H9 (cell line): ENCODE measurements at regions not wholly inside any gene's neighbourhood (a gene's known extent, or its start where the extent isn't known, plus 50 kb on each side); places are given as distances from the start of the nearest gene placed in this dataset.

Experiments used
- DNase-seq: peaks from one replicate; pipeline ENCODE4 v3.0.0-alpha.2; 2017
- H2AFZ ChIP-seq: one replicate; pipeline ENCODE4 v1.6.1; 2013; ENCODE audit warnings: mild to moderate bottlenecking, low read length, control low read depth, moderate library complexity
- H2AK5ac ChIP-seq: 2 replicates; pipeline ENCODE4 v1.6.1; 2013; ENCODE audit warnings: low read length, control low read depth, mixed read lengths; ENCODE audit not compliant: insufficient read length
- H2BK120ac ChIP-seq: one replicate; pipeline ENCODE4 v1.6.1; 2013; ENCODE audit warnings: low read depth, mild to moderate bottlenecking, low read length, control low read depth, inconsistent platforms; ENCODE audit not compliant: poor library complexity, severe bottlenecking
- H2BK12ac ChIP-seq: 2 replicates; pipeline ENCODE4 v1.6.1; 2013; ENCODE audit warnings: low read length, control low read depth, mixed read lengths, low read depth; ENCODE audit not compliant: insufficient read length
- H2BK15ac ChIP-seq: 2 replicates; pipeline ENCODE4 v1.6.1; 2013; ENCODE audit warnings: low read depth, low read length, control low read depth
- H2BK20ac ChIP-seq: one replicate; pipeline ENCODE4 v1.6.1; 2013; ENCODE audit warnings: low read depth, mild to moderate bottlenecking, low read length, control low read depth, inconsistent platforms; ENCODE audit not compliant: poor library complexity, severe bottlenecking
- H2BK5ac ChIP-seq: 2 replicates; pipeline ENCODE4 v1.6.1; 2013; ENCODE audit warnings: low read length, control low read depth, mixed read lengths; ENCODE audit not compliant: insufficient read length
- H3K14ac ChIP-seq: 2 replicates; pipeline ENCODE4 v1.6.1; 2013; ENCODE audit warnings: low read length, control low read depth; ENCODE audit not compliant: insufficient read depth
- H3K18ac ChIP-seq: 2 replicates; pipeline ENCODE4 v1.6.1; 2013; ENCODE audit warnings: low read depth, mild to moderate bottlenecking, mixed read lengths, low read length, control low read depth; ENCODE audit not compliant: insufficient read length
- H3K23ac ChIP-seq: 2 replicates; pipeline ENCODE4 v1.6.1; 2013; ENCODE audit warnings: low read length, control low read depth, mixed read lengths, low read depth; ENCODE audit not compliant: insufficient read length
- H3K23me2 ChIP-seq: 2 replicates; pipeline ENCODE4 v1.6.1; 2013; ENCODE audit warnings: low read depth, mild to moderate bottlenecking, mixed read lengths, low read length, control low read depth; ENCODE audit not compliant: insufficient read length, poor library complexity, severe bottlenecking
- H3K27ac ChIP-seq: 2 replicates; pipeline ENCODE4 v1.5.1; 2013; ENCODE audit warnings: low read length, control low read depth, mixed read lengths, low read depth; ENCODE audit not compliant: insufficient read length
- H3K27me3 ChIP-seq: 2 replicates; pipeline ENCODE4 v1.6.1; 2013; ENCODE audit warnings: low read length, control low read depth, inconsistent platforms; ENCODE audit not compliant: insufficient read depth
- H3K4ac ChIP-seq: 2 replicates; pipeline ENCODE4 v1.6.1; 2013; ENCODE audit warnings: low read depth, mild to moderate bottlenecking, control low read depth, inconsistent platforms, low read length, moderate library complexity
- H3K4me1 ChIP-seq: 2 replicates; pipeline ENCODE4 v1.6.1; 2013; ENCODE audit warnings: low read length, control low read depth, inconsistent platforms; ENCODE audit not compliant: insufficient read depth
- H3K4me2 ChIP-seq: 2 replicates; pipeline ENCODE4 v1.6.1; 2013; ENCODE audit warnings: low read length, control low read depth, mixed read lengths; ENCODE audit not compliant: insufficient read length, insufficient read depth
- H3K56ac ChIP-seq: 2 replicates; pipeline ENCODE4 v1.6.1; 2013; ENCODE audit warnings: low read depth, mild to moderate bottlenecking, mixed read lengths, low read length, control low read depth; ENCODE audit not compliant: insufficient read length
- H3K79me1 ChIP-seq: 2 replicates; pipeline ENCODE4 v1.6.1; 2013; ENCODE audit warnings: low read depth, mild to moderate bottlenecking, moderate library complexity, low read length, control low read depth, inconsistent platforms; ENCODE audit not compliant: insufficient read depth, poor library complexity, severe bottlenecking
- H3K79me2 ChIP-seq: 2 replicates; pipeline ENCODE4 v1.6.1; 2013; ENCODE audit warnings: low read length, control low read depth, inconsistent platforms; ENCODE audit not compliant: insufficient read depth
- H3K9ac ChIP-seq: 2 replicates; pipeline ENCODE4 v1.6.1; 2013; ENCODE audit warnings: low read length, control low read depth, mixed read lengths; ENCODE audit not compliant: insufficient read length; ENCODE audit errors: extremely low read depth
- H3K9me3 ChIP-seq: one replicate; pipeline ENCODE4 v1.6.1; 2013; ENCODE audit warnings: low read depth, low read length, inconsistent platforms; ENCODE audit not compliant: control insufficient read depth
- H3T11ph ChIP-seq: one replicate; pipeline ENCODE4 v1.6.1; 2013; ENCODE audit warnings: mild to moderate bottlenecking, low read length, control low read depth, inconsistent platforms
- H4K20me1 ChIP-seq: one replicate; pipeline ENCODE4 v1.6.1; 2013; ENCODE audit not compliant: control insufficient read depth, insufficient read length, insufficient read depth
- H4K5ac ChIP-seq: 2 replicates; pipeline ENCODE4 v1.6.1; 2013; ENCODE audit warnings: low read depth, mild to moderate bottlenecking, mixed read lengths, low read length, control low read depth; ENCODE audit not compliant: insufficient read length
- H4K8ac ChIP-seq: replicated peaks from 2 replicates; pipeline ENCODE4 v1.6.1; 2013; ENCODE audit warnings: low read length, control low read depth, mixed read lengths, low read depth; ENCODE audit not compliant: insufficient read length
- H4K91ac ChIP-seq: 2 replicates; pipeline ENCODE4 v1.6.1; 2013; ENCODE audit warnings: low read depth, mild to moderate bottlenecking, moderate library complexity, mixed read lengths, low read length, control low read depth; ENCODE audit not compliant: insufficient read length
- H3K27ac Mint-ChIP-seq, 3 experiments: 2 replicates in 2 of 3; 3 replicates in 1 of 3; pipeline ENCODE4 v1.8.0; 2020 to 2021; ENCODE audit warnings: mixed read lengths in 3 of 3, mild to moderate bottlenecking in 1 of 3, moderate library complexity in 1 of 3
- H3K27me3 Mint-ChIP-seq: 2 replicates; pipeline ENCODE4 v1.8.0; 2021; ENCODE audit warnings: low read depth, mild to moderate bottlenecking, moderate library complexity, mixed read lengths
- H3K36me3 Mint-ChIP-seq, 3 experiments: 2 replicates in 2 of 3; 3 replicates in 1 of 3; pipeline ENCODE4 v1.8.0; 2020 to 2021; ENCODE audit warnings: low read depth in 3 of 3, mixed read lengths in 3 of 3; ENCODE audit not compliant: insufficient read depth in 1 of 3
- H3K4me1 Mint-ChIP-seq, 2 experiments: 2 replicates each; pipeline ENCODE4 v1.8.0; 2020; ENCODE audit warnings: mixed read lengths in 2 of 2
- H3K4me3 Mint-ChIP-seq, 2 experiments: 2 replicates in 1 of 2; 3 replicates in 1 of 2; pipeline ENCODE4 v1.8.0; 2020 to 2021; ENCODE audit warnings: mild to moderate bottlenecking in 2 of 2, mixed read lengths in 2 of 2, moderate library complexity in 1 of 2
- H3K9me3 Mint-ChIP-seq, 2 experiments: 2 replicates in 1 of 2; 3 replicates in 1 of 2; pipeline ENCODE4 v1.8.0; 2020; ENCODE audit warnings: mild to moderate bottlenecking in 2 of 2, mixed read lengths in 2 of 2, moderate library complexity in 1 of 2
- CTCF ChIP-seq: fragments of 200-600 bp; sonication (generic); conservative IDR thresholded peaks from 3 replicates; pipeline ENCODE4 v1.8.0; 2021; ENCODE audit warnings: antibody characterized with exemption, mild to moderate bottlenecking

GRCh38 chrX:107542040-107542439 is 86.3 kb upstream of the PRPS1 start:
- no peak overlapping the region for H4K5ac ChIP-seq
- H4K20me1 ChIP-seq: no peaks in the 10 kb centered on the region
- H3K27me3 Mint-ChIP-seq: peaks cover 1% of the 10 kb centered on the region
- no peak overlapping the region for H3K4ac ChIP-seq
- H3T11ph ChIP-seq: no peak overlapping the region
- no peak overlapping the region for H2BK15ac ChIP-seq
- H3K56ac ChIP-seq: no peak overlapping the region
- no peaks in the 10 kb centered on the region for H3K27me3 ChIP-seq
- H2BK120ac ChIP-seq: no peak overlapping the region
- no peak overlapping the region for H3K4me2 ChIP-seq
- peak overlapping the region in 1 of 3 experiments; percentile 70; a peak in 1 of 7 replicates for H3K27ac Mint-ChIP-seq
- H3K14ac ChIP-seq: no peak overlapping the region
- no peak overlapping the region for H3K27ac ChIP-seq
- no peak overlapping the region for H3K23ac ChIP-seq
- no peak for TF ChIP-seq CTCF
- no peaks in the 10 kb centered on the region; the same call in 1 of the 2 replicates for H3K4me1 ChIP-seq
- no peak overlapping the region for H4K8ac ChIP-seq
- no peak overlapping the region for H2BK5ac ChIP-seq
- no peak for DNase-seq
- H3K9me3 Mint-ChIP-seq: peaks cover 0 to 29% of the 10 kb centered on the region in 2 experiments; a peak in 2 of 5 replicates
- H2BK12ac ChIP-seq: no peak overlapping the region
- H3K18ac ChIP-seq: no peak overlapping the region
- H3K4me3 Mint-ChIP-seq: no peak overlapping the region
- H3K9ac ChIP-seq: no peak overlapping the region
- no peaks in the 10 kb centered on the region for H3K79me1 ChIP-seq
- H2BK20ac ChIP-seq: no peak overlapping the region
- H4K91ac ChIP-seq: no peak overlapping the region
- no peak overlapping the region for H2AFZ ChIP-seq
- H3K23me2 ChIP-seq: no peaks in the 10 kb centered on the region
- no peaks in the 10 kb centered on the region for H3K9me3 ChIP-seq
- H3K36me3 Mint-ChIP-seq: no peaks in the 10 kb centered on the region; a peak in 2 of 7 replicates
- no peak overlapping the region for H2AK5ac ChIP-seq
- H3K4me1 Mint-ChIP-seq: peaks cover 4 to 13% of the 10 kb centered on the region in 2 experiments; a peak in 3 of 4 replicates
- no peaks in the 10 kb centered on the region for H3K79me2 ChIP-seq
